ENCODE measurements at regions not wholly inside any gene's neighbourhood (a gene's known extent, or its start where the extent isn't known, plus 50 kb on each side); places are given as distances from the start of the nearest gene placed in this dataset.
"Not testable (repeated sequence)": the region's sequence is repeated elsewhere in the genome, so short reads cannot be mapped to it uniquely, and the experiment has no call there.

DNA sequence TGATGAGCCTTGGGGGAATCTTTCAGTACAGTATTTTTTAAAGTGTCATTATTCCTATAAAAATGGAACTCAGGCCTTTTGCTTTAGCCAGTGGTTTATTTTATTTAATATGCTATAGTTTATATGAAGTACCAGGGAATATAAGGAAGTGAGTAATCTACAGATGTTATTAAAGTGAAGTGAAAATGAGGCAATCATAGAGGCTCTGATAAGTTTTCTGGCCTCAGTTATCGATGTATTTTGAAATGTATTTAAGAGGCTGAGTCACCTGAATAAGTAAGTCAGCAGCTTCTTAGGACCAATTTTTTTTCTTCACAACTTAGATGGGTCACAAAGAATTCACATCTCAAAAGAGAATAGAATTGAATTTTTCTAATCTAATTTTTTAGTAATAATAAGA lies 829.0 kb downstream of the DNAH5 start:
- Mint-ChIP-seq H3K27me3 (no peaks in the 10 kb centered on the region), H3K27ac (no peak overlapping the region), H3K36me3 (no peaks in the 10 kb centered on the region), H3K4me3 (no peak overlapping the region), H3K9me3 (peaks cover 0 to 19% (median 9%) of the 10 kb centered on the region in 7 donors), H3K4me1 (no peaks in the 10 kb centered on the region)
- peaks cover 0 to 7% of the 10 kb centered on the region in 2 experiments for H3K9me3 ChIP-seq (ENCODE audit: control insufficient read depth in 2 of 2, low read length in 2 of 2)
- no peaks in the 10 kb centered on the region for H3K4me1 ChIP-seq (ENCODE audit: control insufficient read depth, insufficient read depth, low read length, poor library complexity, severe bottlenecking)
- no peaks in the 10 kb centered on the region for H3K36me3 ChIP-seq (ENCODE audit: control insufficient read depth, insufficient read depth, low read length)
- ATAC-seq (ENCODE audit: low read depth in 2 of 2), result no peak
- no peak overlapping the region for H3K4me3 ChIP-seq (ENCODE audit: low read depth, low read length)
- H3K27me3 ChIP-seq (ENCODE audit: control insufficient read depth, insufficient read depth, low read length), result no peaks in the 10 kb centered on the region
- DNase-seq, result no peak
- H3K27ac ChIP-seq (ENCODE audit: insufficient read depth, low read length, poor library complexity, severe bottlenecking), result no peak overlapping the region

GRCh38 chr5:13108265-13108664 lies 836.2 kb downstream of the DNAH5 start:
- peaks cover 0 to 7% of the 10 kb centered on the region in 2 experiments for H3K9me3 ChIP-seq (ENCODE audit: control insufficient read depth in 2 of 2, low read length in 2 of 2)
- no peaks in the 10 kb centered on the region for H3K36me3 Mint-ChIP-seq
- no peak overlapping the region for H3K27ac ChIP-seq (ENCODE audit: insufficient read depth, low read length, poor library complexity, severe bottlenecking)
- H3K27me3 Mint-ChIP-seq, result no peaks in the 10 kb centered on the region
- H3K36me3 ChIP-seq (ENCODE audit: control insufficient read depth, insufficient read depth, low read length), result no peaks in the 10 kb centered on the region
- H3K4me3 ChIP-seq (ENCODE audit: low read depth, low read length), result no peak overlapping the region
- no peak for ATAC-seq (ENCODE audit: low read depth in 2 of 2)
- no peaks in the 10 kb centered on the region for H3K4me1 ChIP-seq (ENCODE audit: control insufficient read depth, insufficient read depth, low read length, poor library complexity, severe bottlenecking)
- H3K4me3 Mint-ChIP-seq, result no peak overlapping the region
- H3K9me3 Mint-ChIP-seq, result peaks cover 0 to 28% (median 4%) of the 10 kb centered on the region in 7 donors
- H3K27me3 ChIP-seq (ENCODE audit: control insufficient read depth, insufficient read depth, low read length), result no peaks in the 10 kb centered on the region
- no peak overlapping the region for H3K27ac Mint-ChIP-seq
- no peak for DNase-seq
- H3K4me1 Mint-ChIP-seq, result no peaks in the 10 kb centered on the region

DNA sequence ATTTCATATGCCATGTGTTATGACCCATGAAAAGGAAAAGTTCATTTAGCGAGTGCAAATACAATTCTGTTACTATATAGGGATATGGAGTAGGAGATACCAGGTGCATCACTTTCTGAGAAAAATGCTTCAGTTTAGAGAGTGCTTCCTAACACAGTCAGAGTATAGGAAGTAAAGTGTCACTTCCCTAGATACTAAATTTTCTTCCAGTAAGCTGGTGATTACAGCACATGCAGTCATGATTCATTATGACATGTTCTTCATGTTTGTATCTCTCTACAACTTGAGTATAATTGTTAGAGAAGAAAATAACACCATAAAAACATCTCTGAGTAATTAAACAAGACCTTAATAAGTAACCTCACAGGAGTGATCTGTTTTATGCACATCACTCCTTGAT lies 837.0 kb downstream of the DNAH5 start:
- H3K4me3 Mint-ChIP-seq, result no peak overlapping the region
- Histone ChIP-seq H3K9me3 (ENCODE audit: control insufficient read depth in 2 of 2, low read length in 2 of 2) (peaks cover 0 to 7% of the 10 kb centered on the region in 2 experiments), H3K27ac (ENCODE audit: insufficient read depth, low read length, poor library complexity, severe bottlenecking) (no peak overlapping the region), H3K36me3 (ENCODE audit: control insufficient read depth, insufficient read depth, low read length) (no peaks in the 10 kb centered on the region), H3K27me3 (ENCODE audit: control insufficient read depth, insufficient read depth, low read length) (no peaks in the 10 kb centered on the region), H3K4me1 (ENCODE audit: control insufficient read depth, insufficient read depth, low read length, poor library complexity, severe bottlenecking) (no peaks in the 10 kb centered on the region), H3K4me3 (ENCODE audit: low read depth, low read length) (no peak overlapping the region)
- ATAC-seq (ENCODE audit: low read depth in 2 of 2) (no peak), DNase-seq (no peak)
- H3K27ac Mint-ChIP-seq, result no peak overlapping the region
- H3K4me1 Mint-ChIP-seq, result no peaks in the 10 kb centered on the region
- peaks cover 2 to 25% (median 4%) of the 10 kb centered on the region in 7 donors for H3K9me3 Mint-ChIP-seq
- H3K36me3 Mint-ChIP-seq, result no peaks in the 10 kb centered on the region
- no peaks in the 10 kb centered on the region for H3K27me3 Mint-ChIP-seq

- DNase-seq (no peak), ATAC-seq (ENCODE audit: low read depth in 2 of 2) (no peak)
- Mint-ChIP-seq H3K36me3 (no peaks in the 10 kb centered on the region), H3K4me1 (no peaks in the 10 kb centered on the region), H3K9me3 (peaks cover 2 to 36% (median 4%) of the 10 kb centered on the region in 7 donors), H3K4me3 (no peak overlapping the region), H3K27ac (no peak overlapping the region), H3K27me3 (no peaks in the 10 kb centered on the region)
- no peaks in the 10 kb centered on the region for H3K4me1 ChIP-seq (ENCODE audit: control insufficient read depth, insufficient read depth, low read length, poor library complexity, severe bottlenecking)
- H3K4me3 ChIP-seq (ENCODE audit: low read depth, low read length), result no peak overlapping the region
- no peaks in the 10 kb centered on the region for H3K27me3 ChIP-seq (ENCODE audit: control insufficient read depth, insufficient read depth, low read length)
- H3K27ac ChIP-seq (ENCODE audit: insufficient read depth, low read length, poor library complexity, severe bottlenecking), result no peak overlapping the region
- no peaks in the 10 kb centered on the region for H3K36me3 ChIP-seq (ENCODE audit: control insufficient read depth, insufficient read depth, low read length)
- peaks cover 0 to 9% of the 10 kb centered on the region in 2 experiments for H3K9me3 ChIP-seq (ENCODE audit: control insufficient read depth in 2 of 2, low read length in 2 of 2)
Observed at GRCh38 chr5:13081116-13081515, 863.4 kb downstream of the DNAH5 start.

DNA sequence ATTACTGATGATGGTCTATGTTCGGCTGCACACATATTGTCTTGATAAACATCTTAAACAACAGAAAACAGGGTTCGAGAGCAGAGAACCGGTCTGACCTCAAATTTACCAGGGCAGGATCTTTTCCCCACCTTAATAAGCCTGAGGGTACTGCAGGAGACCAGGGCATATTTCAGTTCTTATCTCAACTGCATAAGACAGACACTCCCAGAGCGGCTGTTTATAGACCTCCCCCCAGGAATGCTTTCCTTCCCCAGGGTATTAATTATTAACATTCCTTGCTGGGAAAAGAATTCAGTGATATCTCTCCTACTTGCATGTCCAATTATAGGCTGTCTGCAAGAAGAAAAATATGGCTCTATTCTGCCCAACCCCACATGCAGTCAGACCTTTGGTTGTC lies 871.6 kb downstream of the DNAH5 start:
- not testable (repeated sequence) for H3K4me1 ChIP-seq (ENCODE audit: control insufficient read depth, insufficient read depth, low read length, poor library complexity, severe bottlenecking); H3K4me1 Mint-ChIP-seq; H3K27me3 ChIP-seq (ENCODE audit: control insufficient read depth, insufficient read depth, low read length); DNase-seq; H3K27ac ChIP-seq (ENCODE audit: insufficient read depth, low read length, poor library complexity, severe bottlenecking); H3K27ac Mint-ChIP-seq; H3K27me3 Mint-ChIP-seq; H3K4me3 ChIP-seq (ENCODE audit: low read depth, low read length); H3K36me3 Mint-ChIP-seq; H3K4me3 Mint-ChIP-seq; ATAC-seq (ENCODE audit: low read depth in 2 of 2); H3K36me3 ChIP-seq (ENCODE audit: control insufficient read depth, insufficient read depth, low read length)
- H3K9me3 Mint-ChIP-seq, result peaks cover 0 to 38% (median 15%) of the 10 kb centered on the region in 7 donors
- H3K9me3 ChIP-seq (ENCODE audit: control insufficient read depth in 2 of 2, low read length in 2 of 2), result peaks cover 5 to 19% of the 10 kb centered on the region in 2 experiments

DNA sequence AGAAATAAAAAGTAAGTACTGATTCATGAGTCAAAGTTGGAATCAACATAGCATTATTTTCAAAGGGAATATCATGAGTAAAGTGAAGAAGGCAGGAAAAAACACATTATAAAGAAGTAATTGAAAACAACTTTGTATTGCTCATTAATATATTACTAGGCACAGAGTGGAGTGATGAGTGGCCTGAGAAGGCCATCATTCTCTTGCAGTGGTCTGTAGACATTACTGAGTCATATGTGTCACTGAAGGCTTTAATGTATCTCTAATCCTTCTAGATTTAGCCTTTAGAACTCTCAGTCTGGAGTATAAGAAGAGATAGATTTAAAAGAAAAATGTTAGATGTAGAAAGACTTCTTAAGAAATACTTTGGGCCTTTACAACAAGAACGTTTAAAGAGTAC lies 881.4 kb downstream of the DNAH5 start:
- DNase-seq (no peak), ATAC-seq (ENCODE audit: low read depth in 2 of 2) (no peak)
- Mint-ChIP-seq H3K9me3 (peaks cover 0 to 31% (median 4%) of the 10 kb centered on the region in 7 donors), H3K4me3 (no peak overlapping the region), H3K27ac (no peak overlapping the region), H3K36me3 (no peaks in the 10 kb centered on the region), H3K27me3 (no peaks in the 10 kb centered on the region), H3K4me1 (no peaks in the 10 kb centered on the region)
- no peaks in the 10 kb centered on the region for H3K27me3 ChIP-seq (ENCODE audit: control insufficient read depth, insufficient read depth, low read length)
- H3K36me3 ChIP-seq (ENCODE audit: control insufficient read depth, insufficient read depth, low read length), result no peaks in the 10 kb centered on the region
- H3K9me3 ChIP-seq (ENCODE audit: control insufficient read depth in 2 of 2, low read length in 2 of 2), result peaks cover 6 to 7% of the 10 kb centered on the region in 2 experiments
- H3K27ac ChIP-seq (ENCODE audit: insufficient read depth, low read length, poor library complexity, severe bottlenecking), result no peak overlapping the region
- no peak overlapping the region for H3K4me3 ChIP-seq (ENCODE audit: low read depth, low read length)
- H3K4me1 ChIP-seq (ENCODE audit: control insufficient read depth, insufficient read depth, low read length, poor library complexity, severe bottlenecking), result no peaks in the 10 kb centered on the region

- H3K36me3 ChIP-seq (ENCODE audit: control insufficient read depth, insufficient read depth, low read length), result no peaks in the 10 kb centered on the region
- H3K27me3 Mint-ChIP-seq, result no peaks in the 10 kb centered on the region
- peaks cover 2 to 45% (median 8%) of the 10 kb centered on the region in 7 donors for H3K9me3 Mint-ChIP-seq
- H3K4me1 ChIP-seq (ENCODE audit: control insufficient read depth, insufficient read depth, low read length, poor library complexity, severe bottlenecking), result no peaks in the 10 kb centered on the region
- peaks cover 2 to 3% of the 10 kb centered on the region in 2 experiments for H3K9me3 ChIP-seq (ENCODE audit: control insufficient read depth in 2 of 2, low read length in 2 of 2)
- no peak overlapping the region for H3K27ac Mint-ChIP-seq
- no peak overlapping the region for H3K4me3 Mint-ChIP-seq
- no peak overlapping the region for H3K4me3 ChIP-seq (ENCODE audit: low read depth, low read length)
- DNase-seq (no peak), ATAC-seq (ENCODE audit: low read depth in 2 of 2) (no peak)
- no peak overlapping the region for H3K27ac ChIP-seq (ENCODE audit: insufficient read depth, low read length, poor library complexity, severe bottlenecking)
- no peaks in the 10 kb centered on the region for H3K4me1 Mint-ChIP-seq
- H3K36me3 Mint-ChIP-seq, result no peaks in the 10 kb centered on the region
- H3K27me3 ChIP-seq (ENCODE audit: control insufficient read depth, insufficient read depth, low read length), result no peaks in the 10 kb centered on the region
Observed at GRCh38 chr5:13045897-13046551, 898.5 kb downstream of the DNAH5 start.

GRCh38 chr5:13034061-13034460 lies 910.4 kb downstream of the DNAH5 start:
- Histone ChIP-seq H3K4me3 (ENCODE audit: low read depth, low read length) (no peak overlapping the region), H3K27me3 (ENCODE audit: control insufficient read depth, insufficient read depth, low read length) (no peaks in the 10 kb centered on the region), H3K4me1 (ENCODE audit: control insufficient read depth, insufficient read depth, low read length, poor library complexity, severe bottlenecking) (no peaks in the 10 kb centered on the region), H3K27ac (ENCODE audit: insufficient read depth, low read length, poor library complexity, severe bottlenecking) (no peak overlapping the region), H3K9me3 (ENCODE audit: control insufficient read depth in 2 of 2, low read length in 2 of 2) (peaks cover 3% of the 10 kb centered on the region in 2 experiments), H3K36me3 (ENCODE audit: control insufficient read depth, insufficient read depth, low read length) (no peaks in the 10 kb centered on the region)
- no peak overlapping the region for H3K27ac Mint-ChIP-seq
- H3K27me3 Mint-ChIP-seq, result no peaks in the 10 kb centered on the region
- H3K4me3 Mint-ChIP-seq, result no peak overlapping the region
- ATAC-seq (ENCODE audit: low read depth in 2 of 2), result no peak
- no peaks in the 10 kb centered on the region for H3K4me1 Mint-ChIP-seq
- H3K36me3 Mint-ChIP-seq, result no peaks in the 10 kb centered on the region
- H3K9me3 Mint-ChIP-seq, result peaks cover 0 to 13% (median 8%) of the 10 kb centered on the region in 7 donors
- no peak for DNase-seq
